ENCODE measurements at regions not wholly inside any gene's neighbourhood (a gene's known extent, or its start where the extent isn't known, plus 50 kb on each side); places are given as distances from the start of the nearest gene placed in this dataset.

GRCh38 chr13:79871594-79871993 is 390.6 kb downstream of the NDFIP2 start:
- TF ChIP-seq POLR2A (IDR thresholded peaks at IDR 0.05; ENCODE audit: low read depth) (no peak), CTCF (IDR thresholded peaks at IDR 0.05) (no peak), POLR2AphosphoS5 (IDR thresholded peaks at IDR 0.05) (no peak)

Data from esophagus muscularis mucosa (tissue), 3 donors.